HCT116 (cell line): ENCODE measurements at regions not wholly inside any gene's neighbourhood (a gene's known extent, or its start where the extent isn't known, plus 50 kb on each side); places are given as distances from the start of the nearest gene placed in this dataset.

Experiments used
- ATAC-seq: fragments of 200-7000 bp; cut with Tn5 transposase; 2 replicates; pipeline ENCODE4 v1.9.1; 2020; ENCODE audit warnings: mild to moderate bottlenecking, moderate library complexity
- BruUV-seq: library from RNA; stranded (reverse); fragments of 400-500 nt; replicated peaks from 2 replicates; lab custom pipeline; 2021; lab: Mats Ljungman, UMichigan
- CTCF ChIA-PET: fragments of 300-600 bp; sonication (Branson Sonifier 250); formaldehyde crosslinking; loops from one replicate; lab custom pipeline; 2021; ENCODE audit warnings: antibody characterized with exemption; lab: Charles Lee
- POLR2A ChIA-PET: fragments of 300-600, 350-600 bp; sonication (Branson Sonifier 250); formaldehyde crosslinking; loops from one replicate; lab custom pipeline; 2021; ENCODE audit warnings: antibody characterized with exemption; lab: Charles Lee
- RAD21 ChIA-PET, 2 experiments: fragments of 300-600 bp; sonication (Branson Sonifier 250); formaldehyde crosslinking; loops; one replicate each; lab custom pipeline; 2023; ENCODE audit warnings: low total read pairs in 2 of 2; ENCODE audit not compliant: uncharacterized antibody in 2 of 2, unreplicated experiment in 2 of 2, low non-redundant PET in 1 of 2; lab: Charles Lee
- DNase-seq: peaks from one replicate; pipeline ENCODE4 v3.0.0-alpha.2; 2010; ENCODE audit warnings: low read depth, low spot score
- H2AFZ ChIP-seq: fragments of 200-600 bp; shearing (Covaris generic), sonication (generic); 2 replicates; pipeline ENCODE4 v1.6.1; 2017; ENCODE audit warnings: low read depth, mixed run types, mixed read lengths, antibody characterized with exemption, low read length; ENCODE audit not compliant: poor library complexity, severe bottlenecking
- H3K27ac ChIP-seq: 2 replicates; pipeline ENCODE4 v1.5.1; 2012; ENCODE audit warnings: low read depth, low read length
- H3K27me3 ChIP-seq: fragments of 200-600 bp; sonication (generic); 2 replicates; pipeline ENCODE4 v1.6.1; 2016; ENCODE audit warnings: mixed run types, low read length, mixed read lengths; ENCODE audit not compliant: insufficient read depth
- H3K36me3 ChIP-seq, 2 experiments: fragments of 200-500 bp in 1 of 2; fragments of 200-600 bp in 1 of 2; sonication (Bioruptor generic) in 1 of 2; sonication (generic) in 1 of 2; 2 replicates each; pipeline versions ENCODE4 v1.5.1 to v1.6.1; 2014 to 2016; ENCODE audit warnings: low read length in 2 of 2, inconsistent platforms in 1 of 2, mixed read lengths in 1 of 2, mixed run types in 1 of 2; ENCODE audit not compliant: insufficient read depth in 2 of 2, control insufficient read depth in 1 of 2
- H3K4me1 ChIP-seq, 2 experiments: fragments of 200-600 bp in 1 of 2; sonication (generic) in 1 of 2; 2 replicates each; pipeline versions ENCODE4 v1.5.1 to v1.6.1; 2012 to 2017; ENCODE audit warnings: low read length in 2 of 2, inconsistent platforms in 1 of 2, mild to moderate bottlenecking in 1 of 2, mixed read lengths in 1 of 2, mixed run types in 1 of 2, moderate library complexity in 1 of 2; ENCODE audit not compliant: insufficient read depth in 2 of 2, control insufficient read depth in 1 of 2
- H3K4me2 ChIP-seq: fragments of 200-600 bp; sonication (generic); 2 replicates; pipeline ENCODE4 v1.6.1; 2017; ENCODE audit warnings: mixed run types, low read length, mixed read lengths
- H3K4me3 ChIP-seq, 2 experiments: fragments of 200-600 bp in 1 of 2; sonication (generic) in 1 of 2; replicated peaks in 1 of 2; 2 replicates each; pipeline ENCODE4 v1.5.1; 2011 to 2016; ENCODE audit warnings: low read length in 2 of 2, control low read depth in 1 of 2, low read depth in 1 of 2, mild to moderate bottlenecking in 1 of 2, mixed read lengths in 1 of 2, mixed run types in 1 of 2
- H3K79me2 ChIP-seq: fragments of 200-600 bp; sonication (generic); 2 replicates; pipeline ENCODE4 v1.6.1; 2017; ENCODE audit warnings: mild to moderate bottlenecking, mixed run types, low read length, moderate library complexity, mixed read lengths; ENCODE audit not compliant: insufficient read depth
- H3K9ac ChIP-seq: fragments of 200-600 bp; sonication (generic); 2 replicates; pipeline ENCODE4 v1.6.1; 2016; ENCODE audit warnings: low read length, mixed read lengths
- H3K9me2 ChIP-seq: fragments of 200-600 bp; sonication (generic), shearing (Covaris generic); 2 replicates; pipeline ENCODE4 v1.6.1; 2017; ENCODE audit warnings: mixed run types, mild to moderate bottlenecking, moderate library complexity; ENCODE audit not compliant: insufficient read depth
- H3K9me3 ChIP-seq, 2 experiments: fragments of 200-500 bp in 1 of 2; fragments of 200-600 bp in 1 of 2; sonication (Bioruptor generic) in 1 of 2; sonication (generic) in 1 of 2; 2 replicates each; pipeline ENCODE4 v1.6.1; 2014 to 2017; ENCODE audit warnings: low read length in 2 of 2, mixed read lengths in 2 of 2, inconsistent platforms in 1 of 2, low read depth in 1 of 2, mild to moderate bottlenecking in 1 of 2, mixed run types in 1 of 2, moderate library complexity in 1 of 2; ENCODE audit not compliant: control insufficient read depth in 1 of 2, insufficient read depth in 1 of 2
- H4K20me1 ChIP-seq: fragments of 200-600 bp; sonication (generic), shearing (Covaris generic); 2 replicates; pipeline ENCODE4 v1.6.1; 2017; ENCODE audit warnings: mixed run types, mild to moderate bottlenecking, moderate library complexity; ENCODE audit not compliant: insufficient read depth
- ELF1 ChIP-seq: IDR thresholded peaks from 2 replicates; pipeline ENCODE4 v1.6.1; 2012; ENCODE audit warnings: low read depth, borderline replicate concordance
- POLR2AphosphoS5 ChIP-seq: IDR thresholded peaks from 2 replicates; pipeline ENCODE4 v1.6.1; 2011; ENCODE audit warnings: mild to moderate bottlenecking, low read depth, low read length, moderate library complexity
- YY1 ChIP-seq: IDR thresholded peaks from 2 replicates; pipeline ENCODE4 v1.6.1; 2011; ENCODE audit warnings: low read length, low read depth, moderate library complexity, mild to moderate bottlenecking; ENCODE audit not compliant: insufficient replicate concordance; ENCODE audit errors: extremely low read depth
- ZNF274 ChIP-seq: fragments of 200-500 bp; sonication (Bioruptor generic); IDR thresholded peaks from 2 replicates; pipeline ENCODE4 v1.6.1; 2014; ENCODE audit warnings: mild to moderate bottlenecking, low read depth, low read length, inconsistent platforms
- intact Hi-C: fragments of 100-400 bp; cut with micrococcal nuclease; formaldehyde crosslinking; loops from 2 replicates; pipeline ENCODE4 v1.10.0; 2022
- TF ChIP-seq, protein P1 (sequence below): IDR thresholded peaks from 2 replicates; pipeline ENCODE4 v1.6.1; 2011; ENCODE audit warnings: mild to moderate bottlenecking, low read length, moderate library complexity; ENCODE audit not compliant: insufficient replicate concordance; ENCODE audit errors: extremely low read depth

DNA sequence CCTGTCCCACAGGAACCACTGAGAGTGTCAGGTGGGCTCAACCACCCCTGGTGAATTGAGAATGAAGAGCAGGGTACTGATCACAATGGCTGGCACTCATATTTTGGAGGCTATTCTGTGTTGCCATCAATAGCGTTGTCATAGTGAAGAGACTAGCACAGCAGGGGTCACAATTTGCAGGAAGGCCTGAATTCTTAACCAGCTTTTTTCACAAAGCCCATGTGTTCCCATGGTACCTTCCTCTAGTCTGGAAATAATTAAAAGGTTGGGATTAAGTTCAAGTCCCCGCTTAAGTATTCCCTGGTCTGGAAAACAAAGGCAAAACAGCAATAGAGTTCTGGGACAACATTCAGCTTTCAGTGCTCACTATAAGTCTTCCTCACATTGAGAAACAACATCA is 1051.7 kb downstream of the C4orf33 start:
- H3K4me2 ChIP-seq, result no peak overlapping the region
- intact Hi-C loops, result no loop called here
- no peaks in the 10 kb centered on the region for H3K36me3 ChIP-seq
- DNase-seq, result no peak
- H3K4me3 ChIP-seq, result no peak overlapping the region
- H3K9ac ChIP-seq, result no peak overlapping the region
- no TSS peak for BruUV-seq
- ChIA-PET CTCF (no interaction called here), POLR2A (no interaction called here), RAD21 (no interaction called here)
- no peak for TF ChIP-seq POLR2AphosphoS5
- no peak for TF ChIP-seq ZNF274
- TF ChIP-seq, protein P1, sequence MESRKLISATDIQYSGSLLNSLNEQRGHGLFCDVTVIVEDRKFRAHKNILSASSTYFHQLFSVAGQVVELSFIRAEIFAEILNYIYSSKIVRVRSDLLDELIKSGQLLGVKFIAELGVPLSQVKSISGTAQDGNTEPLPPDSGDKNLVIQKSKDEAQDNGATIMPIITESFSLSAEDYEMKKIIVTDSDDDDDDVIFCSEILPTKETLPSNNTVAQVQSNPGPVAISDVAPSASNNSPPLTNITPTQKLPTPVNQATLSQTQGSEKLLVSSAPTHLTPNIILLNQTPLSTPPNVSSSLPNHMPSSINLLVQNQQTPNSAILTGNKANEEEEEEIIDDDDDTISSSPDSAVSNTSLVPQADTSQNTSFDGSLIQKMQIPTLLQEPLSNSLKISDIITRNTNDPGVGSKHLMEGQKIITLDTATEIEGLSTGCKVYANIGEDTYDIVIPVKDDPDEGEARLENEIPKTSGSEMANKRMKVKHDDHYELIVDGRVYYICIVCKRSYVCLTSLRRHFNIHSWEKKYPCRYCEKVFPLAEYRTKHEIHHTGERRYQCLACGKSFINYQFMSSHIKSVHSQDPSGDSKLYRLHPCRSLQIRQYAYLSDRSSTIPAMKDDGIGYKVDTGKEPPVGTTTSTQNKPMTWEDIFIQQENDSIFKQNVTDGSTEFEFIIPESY, result no peak
- TF ChIP-seq ELF1, result no peak
- H3K4me1 ChIP-seq, result no peaks in the 10 kb centered on the region
- H3K9me2 ChIP-seq, result no peaks in the 10 kb centered on the region
- H3K9me3 ChIP-seq, result no peaks in the 10 kb centered on the region
- no peaks in the 10 kb centered on the region for H3K27me3 ChIP-seq
- ATAC-seq, result no peak
- H3K27ac ChIP-seq, result no peak overlapping the region
- H4K20me1 ChIP-seq, result no peaks in the 10 kb centered on the region
- no peaks in the 10 kb centered on the region for H3K79me2 ChIP-seq
- no peak overlapping the region for H2AFZ ChIP-seq

- POLR2A ChIA-PET, result no interaction called here
- intact Hi-C loops, result no loop called here
- RAD21 ChIA-PET, result no interaction called here
- no peak for DNase-seq
- TF ChIP-seq YY1, result no peak
- TF ChIP-seq, all 23 proteins: peak for 0
- Histone ChIP-seq H3K9me3 (no peaks in the 10 kb centered on the region), H3K27ac (no peak overlapping the region), H3K9ac (no peak overlapping the region), H3K79me2 (no peaks in the 10 kb centered on the region), H3K4me3 (no peak overlapping the region), H3K9me2 (no peaks in the 10 kb centered on the region), H3K36me3 (no peaks in the 10 kb centered on the region), H3K4me1 (no peaks in the 10 kb centered on the region), H3K27me3 (no peaks in the 10 kb centered on the region), H2AFZ (no peak overlapping the region), H4K20me1 (no peaks in the 10 kb centered on the region), H3K4me2 (no peak overlapping the region)
- CTCF ChIA-PET, result no interaction called here
- no TSS peak for BruUV-seq
- no peak for ATAC-seq
These were observed 1058.9 kb downstream of the C4orf33 start for GRCh38 chr4:130154901-130155300.
